GM12878 (cell line): ENCODE measurements at regions not wholly inside any gene's neighbourhood (a gene's known extent, or its start where the extent isn't known, plus 50 kb on each side); places are given as distances from the start of the nearest gene placed in this dataset.

Experiments used
- ATAC-seq: fragments of 200-7000 bp; cut with Tn5 transposase; 3 replicates; pipeline ENCODE4 v1.9.1; 2020; ENCODE audit warnings: mild to moderate bottlenecking, moderate library complexity
- BruUV-seq: library from RNA; stranded (reverse); fragments of 400-500 nt; replicated peaks from 2 replicates; lab custom pipeline; 2021; lab: Mats Ljungman, UMichigan
- CTCF ChIA-PET: fragments of 300-600 bp; sonication (Branson Sonifier 250); formaldehyde crosslinking; extraction: SDS; loops from one replicate; lab custom pipeline; 2021; ENCODE audit warnings: inconsistent platforms; lab: Yijun Ruan, JAX
- POLR2A ChIA-PET: fragments of 350-600 bp; formaldehyde crosslinking; extraction: SDS; loops from one replicate; lab custom pipeline; 2021; ENCODE audit warnings: inconsistent platforms; lab: Charles Lee
- RAD21 ChIA-PET: fragments of 300-600 bp; sonication (Branson Sonifier 250); formaldehyde crosslinking; loops from one replicate; lab custom pipeline; 2023; ENCODE audit warnings: antibody characterized with exemption; ENCODE audit not compliant: unreplicated experiment; lab: Charles Lee
- SMC1A ChIA-PET: fragments of 300-600 bp; sonication (Branson Sonifier 250); formaldehyde crosslinking; loops from one replicate; lab custom pipeline; 2023; ENCODE audit not compliant: unreplicated experiment, uncharacterized antibody; lab: Charles Lee
- DNase-seq: peaks from one replicate; pipeline ENCODE4 v3.0.0-alpha.2; 2011; ENCODE audit warnings: low read depth, low spot score
- FAIRE-seq: peaks from 3 replicates; lab custom pipeline; 2011; peaks lifted over from hg19 to GRCh38; lab: Jason Lieb, UNC
- H2AFZ ChIP-seq: 2 replicates; pipeline ENCODE4 v1.6.0; 2011; ENCODE audit warnings: low read depth, low read length, control low read depth; ENCODE audit not compliant: control insufficient read depth
- H3K27ac ChIP-seq: 2 replicates; pipeline ENCODE4 v1.5.1; 2011; ENCODE audit warnings: control low read depth; ENCODE audit not compliant: control insufficient read depth, insufficient read depth
- H3K27me3 ChIP-seq, 2 experiments: replicated peaks in 1 of 2; 2 replicates each; pipeline versions ENCODE4 v1.6.0 to v1.6.1; 2011; ENCODE audit warnings: low read length in 1 of 2; ENCODE audit not compliant: control insufficient read depth in 2 of 2, insufficient read depth in 2 of 2
- H3K36me3 ChIP-seq, 2 experiments: 2 replicates each; pipeline ENCODE4 v1.5.1; 2011; ENCODE audit warnings: low read length in 1 of 2; ENCODE audit not compliant: control insufficient read depth in 2 of 2, insufficient read depth in 2 of 2
- H3K4me1 ChIP-seq: 2 replicates; pipeline ENCODE4 v1.6.1; 2011; ENCODE audit warnings: mild to moderate bottlenecking, low read length, moderate library complexity, mixed read lengths; ENCODE audit not compliant: control insufficient read depth, insufficient read depth
- H3K4me2 ChIP-seq: 2 replicates; pipeline ENCODE4 v1.6.0; 2011; ENCODE audit warnings: control low read depth; ENCODE audit not compliant: control insufficient read depth, insufficient read depth
- H3K4me3 ChIP-seq: fragments of 200-600 bp; sonication (generic); 2 replicates; pipeline ENCODE4 v1.5.1; 2016
- H3K79me2 ChIP-seq: 2 replicates; pipeline ENCODE4 v1.6.0; 2011; ENCODE audit warnings: low read length; ENCODE audit not compliant: control insufficient read depth, insufficient read depth
- H3K9ac ChIP-seq: 2 replicates; pipeline ENCODE4 v1.8.0; 2011; ENCODE audit warnings: low read length, control low read depth, mixed read lengths; ENCODE audit not compliant: control insufficient read depth, insufficient read depth
- H3K9me3 ChIP-seq: replicated peaks from 3 replicates; pipeline ENCODE4 v1.5.1; 2011; ENCODE audit warnings: mild to moderate bottlenecking, low read length; ENCODE audit not compliant: control insufficient read depth, insufficient read depth
- H4K20me1 ChIP-seq: 2 replicates; pipeline ENCODE4 v1.6.0; 2011; ENCODE audit not compliant: control insufficient read depth, insufficient read depth
- ATF7 ChIP-seq: fragments of 450-650 bp; IDR thresholded peaks from 2 replicates; pipeline ENCODE4 v1.6.1; 2016; ENCODE audit warnings: low read depth, mild to moderate bottlenecking
- BCL11A ChIP-seq: IDR thresholded peaks from 2 replicates; pipeline ENCODE4 v1.6.1; 2011; ENCODE audit warnings: low read depth, low read length
- CBFB ChIP-seq: IDR thresholded peaks from 2 replicates; pipeline ENCODE4 v1.6.1; 2016; ENCODE audit warnings: antibody characterized with exemption, low read depth
- EP300 ChIP-seq, 2 experiments: fragments of 150-350 bp in 1 of 2; IDR thresholded peaks; 2 replicates each; pipeline ENCODE4 v1.6.1; 2011 to 2012; ENCODE audit warnings: low read depth in 2 of 2, low read length in 2 of 2, borderline replicate concordance in 1 of 2, improper control_type of control experiment in 1 of 2, inconsistent platforms in 1 of 2; ENCODE audit not compliant: control insufficient read depth in 1 of 2
- FOXM1 ChIP-seq: IDR thresholded peaks from 2 replicates; pipeline ENCODE4 v1.6.1; 2012; ENCODE audit warnings: low read depth, mild to moderate bottlenecking, inconsistent platforms, low read length, moderate library complexity
- JUNB ChIP-seq: IDR thresholded peaks from 2 replicates; pipeline ENCODE4 v1.6.1; 2016; ENCODE audit warnings: antibody characterized with exemption, mild to moderate bottlenecking
- MEF2B ChIP-seq: fragments of 450-650 bp; IDR thresholded peaks from 2 replicates; pipeline ENCODE4 v1.6.1; 2018; ENCODE audit warnings: mild to moderate bottlenecking, moderate library complexity; ENCODE audit not compliant: partially characterized antibody, poor library complexity, severe bottlenecking
- NBN ChIP-seq: fragments of 450-650 bp; IDR thresholded peaks from 2 replicates; pipeline ENCODE4 v1.6.1; 2016
- NR2C2 ChIP-seq: IDR thresholded peaks from 2 replicates; pipeline ENCODE4 v1.6.1; 2011; ENCODE audit warnings: borderline replicate concordance, low read depth; ENCODE audit not compliant: control insufficient read depth, insufficient read length
- NR2F1 ChIP-seq: fragments of 450-650 bp; conservative IDR thresholded peaks from 2 replicates; pipeline ENCODE4 v1.6.1; 2017; ENCODE audit warnings: mild to moderate bottlenecking
- RELA ChIP-seq: fragments of 450-650 bp; IDR thresholded peaks from 2 replicates; pipeline ENCODE4 v1.8.0; 2014; ENCODE audit warnings: borderline replicate concordance; ENCODE audit not compliant: partially characterized antibody
- WRNIP1 ChIP-seq: IDR thresholded peaks from 2 replicates; pipeline ENCODE4 v1.6.1; 2011; ENCODE audit warnings: low read depth, low read length, improper control_type of control experiment, borderline replicate concordance
- ZZZ3 ChIP-seq: IDR thresholded peaks from 2 replicates; pipeline ENCODE4 v1.6.1; 2011; ENCODE audit warnings: low read depth; ENCODE audit not compliant: control insufficient read depth, insufficient read length
- WGBS: methylation state at CpG from one replicate; pipeline ENCODE4 v1.1.6; 2016; ENCODE audit warnings: low lambda C conversion rate; ENCODE audit not compliant: insufficient replicate concordance, insufficient coverage; ENCODE audit errors: missing lambda C conversion rate; 5-methylcytosine and 5-hydroxymethylcytosine counted together
- in situ Hi-C: fragments of 300-500 bp; cut with MboI; formaldehyde crosslinking; loops from 9 replicates; pipeline ENCODE4 v1.14.3; 2018; ENCODE audit warnings: mixed read lengths
- intact Hi-C: fragments of 100-400 bp; cut with micrococcal nuclease; formaldehyde crosslinking; loops from one replicate; pipeline ENCODE4 v1.14.2; 2022; ENCODE audit not compliant: unreplicated experiment
- TF ChIP-seq, protein P1 (sequence below): fragments of 450-650 bp; IDR thresholded peaks from 2 replicates; pipeline ENCODE4 v1.6.1; 2014; ENCODE audit warnings: mild to moderate bottlenecking
- TF ChIP-seq, protein P2 (sequence below): fragments of 450-650 bp; IDR thresholded peaks from 2 replicates; pipeline ENCODE4 v1.6.1; 2017; ENCODE audit warnings: mild to moderate bottlenecking
- TF ChIP-seq, protein P3 (sequence below): IDR thresholded peaks from 2 replicates; pipeline ENCODE4 v1.6.1; 2011; ENCODE audit warnings: mild to moderate bottlenecking, low read depth, low read length, moderate library complexity; ENCODE audit not compliant: insufficient replicate concordance
- TF ChIP-seq, protein P4 (sequence below): IDR thresholded peaks from 2 replicates; pipeline ENCODE4 v1.6.1; 2011; ENCODE audit warnings: borderline replicate concordance, low read depth, mild to moderate bottlenecking, moderate library complexity, low read length; ENCODE audit not compliant: insufficient read depth, poor library complexity, severe bottlenecking

DNA sequence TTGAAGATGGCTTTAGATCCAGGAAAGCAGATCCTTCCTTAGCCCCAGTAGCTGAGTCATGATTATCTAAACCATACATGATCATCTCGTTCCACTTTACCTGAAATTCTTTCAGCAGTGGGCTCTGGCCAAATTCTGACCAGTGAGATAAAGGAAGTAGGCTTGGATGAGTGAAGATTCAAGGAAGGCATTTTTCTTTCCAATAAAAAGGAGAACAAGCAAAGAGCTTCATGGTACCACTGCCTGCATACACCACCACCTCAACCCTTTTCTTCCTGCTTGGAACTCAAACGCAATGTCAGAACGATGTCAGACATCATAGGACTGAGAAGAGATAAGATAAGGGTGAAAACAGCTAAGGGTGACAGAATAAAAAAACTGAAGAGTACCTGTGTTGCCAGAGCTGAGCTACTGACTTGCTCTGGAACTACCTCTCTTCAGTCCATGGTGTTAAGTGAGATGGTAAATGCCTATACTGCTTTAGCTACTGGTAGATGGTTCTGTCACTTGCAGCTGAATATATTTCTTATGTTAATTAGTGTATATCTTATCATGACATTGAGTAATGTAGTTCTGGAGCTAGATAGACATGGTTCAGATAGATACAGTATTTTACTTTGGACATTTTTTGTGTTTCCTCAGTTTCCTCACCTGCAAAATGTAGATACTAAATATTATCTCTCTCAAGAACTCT lies 58.7 kb upstream of the ACVR1 start:
- WGBS, result 23% methylated on average over 3 of the region's 3 CpGs
- ChIA-PET CTCF (interaction anchor here (1.1 kb wide), 1 partner anchor 12 kb away, joined by 4 read pairs; no protein-coding TSS in a partner anchor), RAD21 (no interaction called here)
- TF ChIP-seq RELA (no peak), FOXM1 (no peak), JUNB (no peak), ATF7 (no peak), BCL11A (no peak), ZZZ3 (no peak), NR2F1 (no peak), NR2C2 (no peak), MEF2B (no peak), WRNIP1 (no peak), CBFB (no peak), EP300 (IDR thresholded peaks at IDR 0.05; ENCODE audit: borderline replicate concordance in 1 of 2, control insufficient read depth in 1 of 2, low read depth in 2 of 2, low read length in 2 of 2) (no peak), NBN (no peak)
- TF ChIP-seq, protein P1, sequence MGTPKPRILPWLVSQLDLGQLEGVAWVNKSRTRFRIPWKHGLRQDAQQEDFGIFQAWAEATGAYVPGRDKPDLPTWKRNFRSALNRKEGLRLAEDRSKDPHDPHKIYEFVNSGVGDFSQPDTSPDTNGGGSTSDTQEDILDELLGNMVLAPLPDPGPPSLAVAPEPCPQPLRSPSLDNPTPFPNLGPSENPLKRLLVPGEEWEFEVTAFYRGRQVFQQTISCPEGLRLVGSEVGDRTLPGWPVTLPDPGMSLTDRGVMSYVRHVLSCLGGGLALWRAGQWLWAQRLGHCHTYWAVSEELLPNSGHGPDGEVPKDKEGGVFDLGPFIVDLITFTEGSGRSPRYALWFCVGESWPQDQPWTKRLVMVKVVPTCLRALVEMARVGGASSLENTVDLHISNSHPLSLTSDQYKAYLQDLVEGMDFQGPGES, result no peak
- TF ChIP-seq, protein P2, sequence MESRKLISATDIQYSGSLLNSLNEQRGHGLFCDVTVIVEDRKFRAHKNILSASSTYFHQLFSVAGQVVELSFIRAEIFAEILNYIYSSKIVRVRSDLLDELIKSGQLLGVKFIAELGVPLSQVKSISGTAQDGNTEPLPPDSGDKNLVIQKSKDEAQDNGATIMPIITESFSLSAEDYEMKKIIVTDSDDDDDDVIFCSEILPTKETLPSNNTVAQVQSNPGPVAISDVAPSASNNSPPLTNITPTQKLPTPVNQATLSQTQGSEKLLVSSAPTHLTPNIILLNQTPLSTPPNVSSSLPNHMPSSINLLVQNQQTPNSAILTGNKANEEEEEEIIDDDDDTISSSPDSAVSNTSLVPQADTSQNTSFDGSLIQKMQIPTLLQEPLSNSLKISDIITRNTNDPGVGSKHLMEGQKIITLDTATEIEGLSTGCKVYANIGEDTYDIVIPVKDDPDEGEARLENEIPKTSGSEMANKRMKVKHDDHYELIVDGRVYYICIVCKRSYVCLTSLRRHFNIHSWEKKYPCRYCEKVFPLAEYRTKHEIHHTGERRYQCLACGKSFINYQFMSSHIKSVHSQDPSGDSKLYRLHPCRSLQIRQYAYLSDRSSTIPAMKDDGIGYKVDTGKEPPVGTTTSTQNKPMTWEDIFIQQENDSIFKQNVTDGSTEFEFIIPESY, result no peak
- TF ChIP-seq, protein P3, sequence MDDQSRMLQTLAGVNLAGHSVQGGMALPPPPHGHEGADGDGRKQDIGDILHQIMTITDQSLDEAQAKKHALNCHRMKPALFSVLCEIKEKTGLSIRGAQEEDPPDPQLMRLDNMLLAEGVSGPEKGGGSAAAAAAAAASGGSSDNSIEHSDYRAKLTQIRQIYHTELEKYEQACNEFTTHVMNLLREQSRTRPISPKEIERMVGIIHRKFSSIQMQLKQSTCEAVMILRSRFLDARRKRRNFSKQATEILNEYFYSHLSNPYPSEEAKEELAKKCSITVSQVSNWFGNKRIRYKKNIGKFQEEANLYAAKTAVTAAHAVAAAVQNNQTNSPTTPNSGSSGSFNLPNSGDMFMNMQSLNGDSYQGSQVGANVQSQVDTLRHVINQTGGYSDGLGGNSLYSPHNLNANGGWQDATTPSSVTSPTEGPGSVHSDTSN, result no peak
- TF ChIP-seq, protein P4, sequence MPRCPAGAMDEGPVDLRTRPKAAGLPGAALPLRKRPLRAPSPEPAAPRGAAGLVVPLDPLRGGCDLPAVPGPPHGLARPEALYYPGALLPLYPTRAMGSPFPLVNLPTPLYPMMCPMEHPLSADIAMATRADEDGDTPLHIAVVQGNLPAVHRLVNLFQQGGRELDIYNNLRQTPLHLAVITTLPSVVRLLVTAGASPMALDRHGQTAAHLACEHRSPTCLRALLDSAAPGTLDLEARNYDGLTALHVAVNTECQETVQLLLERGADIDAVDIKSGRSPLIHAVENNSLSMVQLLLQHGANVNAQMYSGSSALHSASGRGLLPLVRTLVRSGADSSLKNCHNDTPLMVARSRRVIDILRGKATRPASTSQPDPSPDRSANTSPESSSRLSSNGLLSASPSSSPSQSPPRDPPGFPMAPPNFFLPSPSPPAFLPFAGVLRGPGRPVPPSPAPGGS, result no peak

More for the DNA sequence above, 58.7 kb upstream of the ACVR1 start:
- no peak overlapping the region for H3K27ac ChIP-seq
- no TSS peak for BruUV-seq
- H3K4me2 ChIP-seq, result no peak overlapping the region
- POLR2A ChIA-PET, result interaction anchor here (0.6 kb wide), 1 partner anchor 7 kb away, joined by 3 read pairs; no protein-coding TSS in a partner anchor
- H3K79me2 ChIP-seq, result no peaks in the 10 kb centered on the region
- H3K36me3 ChIP-seq, result no peaks in the 10 kb centered on the region
- SMC1A ChIA-PET, result no interaction called here
- DNase-seq (no peak), FAIRE-seq (no peak), ATAC-seq (no peak)
- intact Hi-C loops (no loop called here), in situ Hi-C loops (no loop called here)
- H3K9me3 ChIP-seq, result no peaks in the 10 kb centered on the region
- H2AFZ ChIP-seq, result no peak overlapping the region
- no peaks in the 10 kb centered on the region for H4K20me1 ChIP-seq
- no peak overlapping the region for H3K9ac ChIP-seq
- H3K27me3 ChIP-seq, result no peaks in the 10 kb centered on the region; a peak in 2 of 4 replicates
- H3K4me1 ChIP-seq, result no peaks in the 10 kb centered on the region
- no peak overlapping the region for H3K4me3 ChIP-seq
